SU-DHL-6 (cell line): ENCODE measurements at regions not wholly inside any gene's neighbourhood (a gene's known extent, or its start where the extent isn't known, plus 50 kb on each side); places are given as distances from the start of the nearest gene placed in this dataset.

Experiments
- H2AFZ ChIP-seq: fragments of 200-600 bp; sonication (generic); 2 replicates; pipeline ENCODE4 v1.6.1; 2014; ENCODE audit warnings: low read depth, mild to moderate bottlenecking, moderate library complexity, mixed read lengths, antibody characterized with exemption, low read length; ENCODE audit not compliant: severe bottlenecking
- H3F3A ChIP-seq: fragments of 200-600 bp; shearing (Covaris generic); 2 replicates; pipeline ENCODE4 v1.6.0; 2016; ENCODE audit warnings: antibody characterized with exemption, mild to moderate bottlenecking; ENCODE audit not compliant: insufficient read depth
- H3K27ac ChIP-seq: fragments of 200-600 bp; sonication (generic); 2 replicates; pipeline ENCODE4 v1.5.1; 2016; ENCODE audit warnings: low read depth, mild to moderate bottlenecking, low read length, moderate library complexity, mixed read lengths
- H3K27me3 ChIP-seq: fragments of 200-600 bp; sonication (generic), shearing (Covaris generic); 2 replicates; pipeline ENCODE4 v1.6.0; 2014; ENCODE audit warnings: mild to moderate bottlenecking, low read length
- H3K36me3 ChIP-seq: fragments of 200-600 bp; sonication (generic); 2 replicates; pipeline ENCODE4 v1.6.1; 2014; ENCODE audit warnings: mild to moderate bottlenecking, low read length, mixed read lengths
- H3K4me2 ChIP-seq: fragments of 300-600, 200-600 bp; shearing (Covaris generic), sonication (generic); 2 replicates; pipeline ENCODE4 v1.6.0; 2014; ENCODE audit warnings: low read length, low read depth, mild to moderate bottlenecking; ENCODE audit not compliant: poor library complexity, severe bottlenecking
- H3K4me3 ChIP-seq: fragments of 200-600 bp; sonication (generic); 2 replicates; pipeline ENCODE4 v1.5.1; 2014; ENCODE audit warnings: antibody characterized with exemption, low read length, mild to moderate bottlenecking, mixed read lengths; ENCODE audit not compliant: insufficient read depth, poor library complexity, severe bottlenecking
- H3K79me2 ChIP-seq: fragments of 200-600 bp; sonication (generic); 2 replicates; pipeline ENCODE4 v1.6.1; 2014; ENCODE audit warnings: mild to moderate bottlenecking, low read length, moderate library complexity; ENCODE audit not compliant: insufficient read depth
- H3K9ac ChIP-seq: fragments of 200-600 bp; sonication (generic); 2 replicates; pipeline ENCODE4 v1.7.0; 2014; ENCODE audit warnings: mild to moderate bottlenecking, low read length
- H3K9me2 ChIP-seq: fragments of 200-600 bp; sonication (generic); replicated peaks from 2 replicates; pipeline ENCODE4 v1.6.1; 2014; ENCODE audit warnings: low read length; ENCODE audit not compliant: insufficient read depth
- H3K9me3 ChIP-seq: fragments of 200-600 bp; sonication (generic); 2 replicates; pipeline ENCODE4 v1.6.1; 2014; ENCODE audit warnings: low read length, mixed read lengths; ENCODE audit not compliant: insufficient read depth
- H4K20me1 ChIP-seq: fragments of 200-600 bp; sonication (generic); 2 replicates; pipeline ENCODE4 v1.6.1; 2014; ENCODE audit warnings: low read depth, mild to moderate bottlenecking, antibody characterized with exemption, low read length, moderate library complexity, mixed read lengths
- EZH2phosphoT487 ChIP-seq: fragments of 200-600 bp; sonication (generic), shearing (Covaris generic); conservative IDR thresholded peaks from 2 replicates; pipeline ENCODE4 v1.6.1; 2018; ENCODE audit warnings: mild to moderate bottlenecking, antibody characterized with exemption, low read length, moderate library complexity, mixed read lengths
- TF ChIP-seq, protein P1 (sequence below): fragments of 200-600 bp; sonication (generic); IDR thresholded peaks from one replicate; pipeline ENCODE4 v1.5.1; 2017; ENCODE audit warnings: antibody characterized with exemption, mild to moderate bottlenecking, low read length, moderate library complexity; ENCODE audit not compliant: insufficient read depth, poor library complexity, severe bottlenecking

DNA sequence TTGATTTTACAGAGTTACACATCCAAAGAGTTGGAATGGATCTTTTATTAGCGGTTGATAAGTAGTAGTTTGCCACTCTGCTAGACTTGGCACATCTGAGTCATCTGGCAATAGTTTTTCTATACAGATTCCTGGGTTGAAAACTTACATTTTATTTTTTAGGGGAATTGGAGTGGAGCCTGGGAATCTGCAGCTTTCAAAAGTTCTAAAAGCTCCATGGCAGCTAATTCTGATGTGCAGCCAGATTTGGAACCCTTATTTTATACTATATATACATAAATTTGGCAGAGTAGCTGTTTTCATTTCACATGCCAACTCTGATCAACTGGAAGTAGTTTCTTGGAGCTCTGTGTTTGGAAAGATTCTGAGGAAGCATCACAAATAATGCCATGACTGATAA lies 715.5 kb downstream of the TLR4 start:
- Histone ChIP-seq H3K36me3 (no peaks in the 10 kb centered on the region), H3K27ac (no peak overlapping the region), H3K9me2 (no peaks in the 10 kb centered on the region), H3K4me2 (no peak overlapping the region), H3K4me3 (no peak overlapping the region), H3K27me3 (no peaks in the 10 kb centered on the region), H3K9me3 (no peaks in the 10 kb centered on the region), H4K20me1 (no peaks in the 10 kb centered on the region), H3K9ac (no peak overlapping the region), H3K79me2 (no peaks in the 10 kb centered on the region), H2AFZ (no peak overlapping the region), H3F3A (no peaks in the 10 kb centered on the region)
- TF ChIP-seq EZH2phosphoT487 = no peak
- TF ChIP-seq, protein P1, sequence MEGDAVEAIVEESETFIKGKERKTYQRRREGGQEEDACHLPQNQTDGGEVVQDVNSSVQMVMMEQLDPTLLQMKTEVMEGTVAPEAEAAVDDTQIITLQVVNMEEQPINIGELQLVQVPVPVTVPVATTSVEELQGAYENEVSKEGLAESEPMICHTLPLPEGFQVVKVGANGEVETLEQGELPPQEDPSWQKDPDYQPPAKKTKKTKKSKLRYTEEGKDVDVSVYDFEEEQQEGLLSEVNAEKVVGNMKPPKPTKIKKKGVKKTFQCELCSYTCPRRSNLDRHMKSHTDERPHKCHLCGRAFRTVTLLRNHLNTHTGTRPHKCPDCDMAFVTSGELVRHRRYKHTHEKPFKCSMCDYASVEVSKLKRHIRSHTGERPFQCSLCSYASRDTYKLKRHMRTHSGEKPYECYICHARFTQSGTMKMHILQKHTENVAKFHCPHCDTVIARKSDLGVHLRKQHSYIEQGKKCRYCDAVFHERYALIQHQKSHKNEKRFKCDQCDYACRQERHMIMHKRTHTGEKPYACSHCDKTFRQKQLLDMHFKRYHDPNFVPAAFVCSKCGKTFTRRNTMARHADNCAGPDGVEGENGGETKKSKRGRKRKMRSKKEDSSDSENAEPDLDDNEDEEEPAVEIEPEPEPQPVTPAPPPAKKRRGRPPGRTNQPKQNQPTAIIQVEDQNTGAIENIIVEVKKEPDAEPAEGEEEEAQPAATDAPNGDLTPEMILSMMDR = no peak

DNA sequence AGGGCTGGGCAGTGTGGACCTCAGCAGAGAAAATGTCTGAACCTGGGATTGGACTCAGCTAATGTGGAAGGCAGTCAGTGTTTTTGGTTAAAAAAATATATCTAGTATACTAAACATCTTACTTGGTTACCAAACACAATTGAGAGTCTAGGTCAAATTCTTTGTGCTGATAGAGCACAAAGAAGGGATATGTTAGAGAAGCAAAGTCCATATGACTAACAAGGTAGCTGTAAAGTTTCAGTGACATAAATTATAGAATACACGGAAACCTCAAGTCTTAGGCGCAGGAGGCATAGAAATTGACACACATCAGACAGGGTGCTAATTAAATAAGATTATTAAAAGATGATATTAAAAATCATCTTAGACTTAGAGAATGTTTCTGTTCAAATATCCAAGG lies 718.3 kb downstream of the TLR4 start:
- H3K36me3 ChIP-seq = no peaks in the 10 kb centered on the region
- no peaks in the 10 kb centered on the region for H3K27me3 ChIP-seq
- no peaks in the 10 kb centered on the region for H3K9me2 ChIP-seq
- TF ChIP-seq EZH2phosphoT487 = no peak
- TF ChIP-seq, protein P1 = no peak
- H2AFZ ChIP-seq = no peak overlapping the region
- H3K9ac ChIP-seq = no peak overlapping the region
- H3K27ac ChIP-seq = no peak overlapping the region
- H3F3A ChIP-seq = no peaks in the 10 kb centered on the region
- H3K9me3 ChIP-seq = no peaks in the 10 kb centered on the region
- H3K4me3 ChIP-seq = no peak overlapping the region
- no peaks in the 10 kb centered on the region for H3K79me2 ChIP-seq
- no peak overlapping the region for H3K4me2 ChIP-seq
- no peaks in the 10 kb centered on the region for H4K20me1 ChIP-seq

DNA sequence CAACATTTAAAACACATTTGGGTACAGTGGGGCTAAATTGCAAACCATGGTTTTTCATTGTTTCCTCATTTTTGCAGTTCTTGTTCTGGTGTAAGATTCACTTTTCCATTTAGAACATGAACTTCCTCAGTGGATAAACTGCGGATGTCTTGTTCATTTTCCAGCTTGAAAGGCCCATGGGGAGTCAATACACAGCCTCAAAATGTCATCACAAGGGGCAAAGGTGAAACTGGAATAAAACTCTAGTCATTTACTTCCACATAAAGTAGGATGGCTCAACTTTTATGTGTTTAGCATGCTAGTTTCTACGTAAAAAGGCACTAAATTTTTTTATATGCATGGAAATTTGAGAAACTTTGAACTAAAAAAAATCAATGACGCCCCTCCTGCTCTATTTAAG lies 718.8 kb downstream of the TLR4 start:
- Histone ChIP-seq H4K20me1 (no peaks in the 10 kb centered on the region), H3F3A (no peaks in the 10 kb centered on the region), H3K27ac (no peak overlapping the region), H3K9ac (no peak overlapping the region), H3K4me2 (no peak overlapping the region), H3K36me3 (no peaks in the 10 kb centered on the region), H3K9me2 (no peaks in the 10 kb centered on the region), H2AFZ (no peak overlapping the region), H3K4me3 (no peak overlapping the region), H3K9me3 (no peaks in the 10 kb centered on the region), H3K79me2 (no peaks in the 10 kb centered on the region), H3K27me3 (no peaks in the 10 kb centered on the region)
- no peak for TF ChIP-seq EZH2phosphoT487

DNA sequence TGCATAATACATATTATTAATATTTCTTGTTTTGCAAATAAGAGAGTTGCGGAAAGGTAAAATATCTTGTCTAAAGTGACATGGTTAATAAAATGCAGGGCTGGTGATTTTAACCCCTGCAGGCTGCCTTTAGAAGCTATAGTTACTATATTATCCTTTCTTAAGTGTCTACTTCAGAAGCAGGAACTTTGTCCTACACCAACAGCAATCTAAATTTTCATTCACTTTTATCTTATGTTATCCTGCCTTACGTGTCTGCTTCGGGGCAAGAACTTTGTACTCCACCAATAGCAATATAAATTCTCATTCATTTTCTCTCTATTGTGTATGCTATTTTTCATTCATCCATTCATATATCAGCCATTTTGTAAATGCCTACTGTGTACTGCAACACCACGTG lies 719.5 kb downstream of the TLR4 start:
- Histone ChIP-seq H3K27ac (no peak overlapping the region), H3K9me2 (no peaks in the 10 kb centered on the region), H3K36me3 (no peaks in the 10 kb centered on the region), H3F3A (no peaks in the 10 kb centered on the region), H3K27me3 (no peaks in the 10 kb centered on the region), H3K4me2 (no peak overlapping the region), H3K79me2 (no peaks in the 10 kb centered on the region), H3K9ac (no peak overlapping the region), H4K20me1 (no peaks in the 10 kb centered on the region), H2AFZ (no peak overlapping the region), H3K9me3 (no peaks in the 10 kb centered on the region), H3K4me3 (no peak overlapping the region)
- no peak for TF ChIP-seq EZH2phosphoT487
- TF ChIP-seq, protein P1 = no peak
